Testis (tissue), 2 donors: ENCODE measurements at regions not wholly inside any gene's neighbourhood (a gene's known extent, or its start where the extent isn't known, plus 50 kb on each side); places are given as distances from the start of the nearest gene placed in this dataset.

ENCODE experiments used
- POLR2A ChIP-seq: fragments of 450-650 bp; IDR thresholded peaks from one replicate; pipeline ENCODE4 v1.6.1; 2017; ENCODE audit warnings: antibody characterized with exemption, mild to moderate bottlenecking, moderate library complexity
- TF ChIP-seq, protein P1 (sequence below), 3 experiments: fragments of 450-650 bp in 2 of 3; fragments of 200-600 bp in 1 of 3; sonication (generic) in 1 of 3; IDR thresholded peaks; one replicate each; pipeline ENCODE4 v1.5.1; 2016 to 2019; ENCODE audit warnings: antibody characterized with exemption in 3 of 3, mild to moderate bottlenecking in 2 of 3, moderate library complexity in 1 of 3

DNA sequence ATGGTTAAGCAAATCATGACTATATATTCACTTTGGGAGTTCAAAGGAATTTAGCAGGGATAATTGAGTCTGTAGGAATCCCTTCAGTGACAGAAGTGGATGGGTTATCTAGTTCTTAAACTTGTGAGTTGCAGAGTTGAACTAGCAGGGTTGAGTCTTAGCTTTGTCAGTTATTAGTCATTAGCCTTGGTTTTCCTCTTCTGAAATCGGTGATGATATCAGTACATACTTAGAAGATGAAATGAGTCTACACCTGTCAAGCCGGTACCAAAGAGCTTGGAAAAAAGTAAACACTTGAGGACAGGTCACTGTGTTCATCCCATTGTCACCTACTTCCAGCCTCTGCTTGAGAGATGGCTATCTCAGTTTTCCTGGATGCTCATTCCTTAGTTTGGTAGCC, 73.5 kb downstream of the BUB3 start:
- TF ChIP-seq, protein P1, sequence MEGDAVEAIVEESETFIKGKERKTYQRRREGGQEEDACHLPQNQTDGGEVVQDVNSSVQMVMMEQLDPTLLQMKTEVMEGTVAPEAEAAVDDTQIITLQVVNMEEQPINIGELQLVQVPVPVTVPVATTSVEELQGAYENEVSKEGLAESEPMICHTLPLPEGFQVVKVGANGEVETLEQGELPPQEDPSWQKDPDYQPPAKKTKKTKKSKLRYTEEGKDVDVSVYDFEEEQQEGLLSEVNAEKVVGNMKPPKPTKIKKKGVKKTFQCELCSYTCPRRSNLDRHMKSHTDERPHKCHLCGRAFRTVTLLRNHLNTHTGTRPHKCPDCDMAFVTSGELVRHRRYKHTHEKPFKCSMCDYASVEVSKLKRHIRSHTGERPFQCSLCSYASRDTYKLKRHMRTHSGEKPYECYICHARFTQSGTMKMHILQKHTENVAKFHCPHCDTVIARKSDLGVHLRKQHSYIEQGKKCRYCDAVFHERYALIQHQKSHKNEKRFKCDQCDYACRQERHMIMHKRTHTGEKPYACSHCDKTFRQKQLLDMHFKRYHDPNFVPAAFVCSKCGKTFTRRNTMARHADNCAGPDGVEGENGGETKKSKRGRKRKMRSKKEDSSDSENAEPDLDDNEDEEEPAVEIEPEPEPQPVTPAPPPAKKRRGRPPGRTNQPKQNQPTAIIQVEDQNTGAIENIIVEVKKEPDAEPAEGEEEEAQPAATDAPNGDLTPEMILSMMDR (IDR thresholded peaks at IDR 0.05) = no peak
- TF ChIP-seq POLR2A = no peak
